Mucosa of gallbladder (tissue), 1 donor: ENCODE measurements at regions not wholly inside any gene's neighbourhood (a gene's known extent, or its start where the extent isn't known, plus 50 kb on each side); places are given as distances from the start of the nearest gene placed in this dataset.

ENCODE experiments used
- DNase-seq: peaks from one replicate; pipeline ENCODE4 v3.0.0-alpha.2; 2020; ENCODE audit warnings: low spot score
- donor health status: DM: no; HTN: no; CAD: no.

DNA sequence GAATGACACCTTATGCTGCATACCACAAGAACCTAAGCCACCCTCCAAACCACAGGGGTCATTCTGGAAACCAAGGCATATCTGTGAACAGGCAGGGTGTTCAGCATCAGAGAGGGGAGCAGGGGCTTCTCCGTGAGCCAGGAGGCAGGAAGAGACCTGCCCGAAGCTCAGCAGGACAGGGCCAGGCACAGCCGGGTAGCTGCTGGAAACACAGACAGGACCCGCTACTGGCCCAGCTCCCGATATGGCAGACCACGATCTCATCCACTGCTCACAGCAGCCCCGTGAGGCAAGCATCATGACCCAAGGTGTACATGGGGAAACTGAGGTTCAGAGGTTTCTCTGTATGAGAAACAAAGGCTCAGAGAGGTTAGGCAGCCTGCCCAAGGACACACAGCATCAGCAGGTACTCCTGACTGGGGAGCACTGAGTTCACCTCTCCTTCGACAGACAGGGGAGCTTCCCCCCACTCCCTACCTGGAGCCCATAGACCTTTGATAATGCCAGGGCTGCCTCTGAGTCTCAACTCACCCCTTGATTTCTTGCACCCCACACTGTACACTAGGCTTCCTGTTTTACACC is 317.7 kb downstream of the MATN1 start:
- no peak for DNase-seq

DNA sequence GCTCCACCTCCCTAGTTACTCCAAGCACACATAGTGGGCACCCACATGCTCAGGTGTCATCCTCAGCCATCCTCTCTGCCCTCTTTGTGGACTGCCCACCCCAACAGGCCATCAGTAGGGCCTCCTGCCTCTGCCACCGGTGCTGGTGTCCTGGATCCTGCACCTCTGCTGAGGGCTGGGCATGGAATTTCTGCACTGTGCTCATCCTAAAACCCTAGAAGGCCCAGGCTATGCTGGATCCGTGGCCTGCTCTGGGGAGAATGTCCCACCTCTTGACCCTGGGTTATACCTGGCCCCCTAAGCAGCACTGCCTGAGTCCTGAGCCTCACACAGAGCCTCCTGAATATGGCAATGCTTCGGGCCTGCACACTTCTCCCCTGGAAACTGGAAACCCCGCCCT is 318.3 kb downstream of the MATN1 start:
- no peak for DNase-seq

DNA sequence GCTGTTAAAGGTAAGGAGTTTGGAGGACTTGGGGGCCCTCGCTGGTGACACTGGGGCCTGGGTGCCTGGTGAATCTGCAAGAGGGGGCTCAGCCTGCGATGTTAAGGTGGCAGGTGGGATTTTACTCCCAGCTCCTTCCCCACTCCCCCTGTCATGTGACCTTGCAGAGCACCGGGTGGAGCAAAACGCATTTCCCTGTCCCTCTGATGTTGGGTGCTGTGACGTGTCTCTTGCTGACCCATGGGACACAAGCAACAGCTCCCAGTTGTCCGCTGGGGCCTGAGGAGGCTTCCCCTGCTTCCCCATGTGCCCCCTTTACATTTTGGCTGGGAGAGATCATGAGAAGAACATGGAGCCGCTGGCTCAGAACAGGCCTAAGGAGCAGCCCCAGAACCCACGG is 319.0 kb downstream of the MATN1 start:
- DNase-seq: no peak

DNA sequence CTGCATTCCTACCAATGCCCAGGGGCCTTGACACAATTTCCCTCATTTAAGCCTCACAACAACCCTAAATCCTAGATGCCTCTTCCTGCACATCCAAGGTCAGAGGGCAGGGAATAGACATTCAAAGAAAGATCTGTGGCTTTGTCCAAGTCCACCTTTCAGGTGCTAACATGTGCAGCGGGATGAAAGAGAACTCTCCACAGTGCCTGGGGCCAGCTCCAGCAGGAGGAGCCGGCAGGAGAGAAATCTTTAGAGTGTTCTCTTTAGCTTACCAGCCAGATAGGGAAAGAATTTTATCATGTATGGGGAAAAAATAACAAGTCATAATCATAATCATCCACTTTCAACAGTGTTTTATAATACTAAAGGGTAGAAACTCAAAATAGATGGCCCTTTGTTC is 319.7 kb downstream of the MATN1 start:
- DNase-seq: no peak

DNA sequence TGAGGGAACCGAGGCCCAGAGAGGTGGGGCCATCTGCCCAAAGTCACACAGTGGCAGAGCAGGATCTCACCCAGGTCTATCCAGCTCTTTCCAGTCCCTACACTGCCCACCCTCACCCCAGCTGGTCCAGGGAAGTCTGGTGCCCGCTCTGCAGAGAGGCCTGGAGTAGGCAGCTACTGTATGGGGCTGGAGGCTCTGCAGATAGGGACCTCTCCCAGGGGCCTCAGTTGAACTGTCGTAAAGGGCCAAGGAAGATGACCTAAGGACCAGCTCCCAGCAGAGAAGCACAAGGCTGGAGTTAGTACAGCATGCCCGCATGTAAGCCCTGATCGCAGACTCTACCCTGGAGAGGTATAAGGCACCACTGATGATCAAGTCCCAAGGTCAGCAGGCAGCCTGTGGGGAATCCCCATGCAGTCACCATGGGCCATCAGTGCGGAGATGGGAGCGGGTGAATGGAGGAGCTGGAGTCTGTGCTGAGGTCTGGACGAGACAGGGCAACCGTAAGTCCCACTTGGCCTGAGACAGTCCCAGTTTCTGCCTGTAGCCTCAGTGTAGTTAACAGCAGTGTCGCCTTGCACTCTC is 320.2 kb downstream of the MATN1 start:
- no peak for DNase-seq

DNA sequence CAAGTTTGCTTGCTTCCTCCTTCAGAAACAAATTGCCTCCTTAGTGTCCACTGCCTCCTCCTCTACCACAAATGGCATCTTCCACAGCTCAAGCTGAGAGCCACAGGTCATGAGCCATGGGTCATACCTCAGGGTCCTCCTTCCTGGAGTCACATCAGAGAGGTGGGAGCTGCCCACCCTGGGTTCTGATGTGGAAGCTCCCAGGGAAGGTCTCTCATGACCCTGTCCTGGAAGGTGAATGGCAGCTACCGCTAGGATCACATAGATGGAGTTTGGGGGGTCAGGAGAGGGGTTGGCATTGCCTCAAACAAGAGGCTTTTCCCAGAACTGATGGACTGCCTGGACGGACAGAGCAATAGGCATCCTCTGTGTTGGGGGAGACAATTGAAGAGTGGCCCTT is 321.4 kb downstream of the MATN1 start:
- DNase-seq: no peak

DNA sequence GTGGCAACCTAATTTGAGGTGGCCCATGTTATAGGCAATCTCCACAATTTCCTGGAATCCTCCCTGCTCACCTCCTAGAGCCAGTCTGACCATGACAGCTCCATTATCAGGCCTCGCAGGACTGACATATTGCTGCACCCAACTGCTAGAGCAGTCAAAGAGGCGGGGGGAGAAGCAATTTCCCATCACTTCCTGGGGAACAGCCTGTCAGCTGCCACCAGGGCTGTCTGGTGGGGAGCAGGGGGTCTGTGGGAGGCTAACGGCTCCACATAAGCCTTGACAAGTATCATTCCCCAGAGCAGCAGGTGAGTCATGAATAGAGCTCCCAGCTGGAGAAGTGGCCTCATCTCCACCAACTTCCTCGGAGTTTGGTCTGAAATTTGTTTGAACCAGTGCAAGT is 322.9 kb downstream of the MATN1 start:
- no peak for DNase-seq

DNA sequence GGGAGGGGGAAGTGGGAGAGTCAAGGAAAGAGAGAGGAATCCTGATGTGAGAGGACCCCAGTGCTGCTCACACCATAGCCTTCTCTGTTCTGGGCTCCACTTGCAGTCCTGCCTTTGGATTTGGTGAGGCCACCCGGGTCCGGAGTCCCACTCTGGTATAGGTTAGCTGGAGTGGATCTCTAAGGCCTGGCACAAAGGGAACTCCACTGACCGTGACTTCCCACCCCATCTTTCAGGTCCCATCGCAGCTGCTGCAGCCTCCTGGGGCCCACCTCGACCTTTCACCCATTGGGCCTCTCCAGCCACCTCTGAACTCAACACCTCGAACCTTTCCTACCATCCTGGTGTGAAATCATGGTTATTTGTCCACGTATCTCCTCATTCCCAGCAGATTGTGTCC is 324.4 kb downstream of the MATN1 start:
- no peak for DNase-seq

DNA sequence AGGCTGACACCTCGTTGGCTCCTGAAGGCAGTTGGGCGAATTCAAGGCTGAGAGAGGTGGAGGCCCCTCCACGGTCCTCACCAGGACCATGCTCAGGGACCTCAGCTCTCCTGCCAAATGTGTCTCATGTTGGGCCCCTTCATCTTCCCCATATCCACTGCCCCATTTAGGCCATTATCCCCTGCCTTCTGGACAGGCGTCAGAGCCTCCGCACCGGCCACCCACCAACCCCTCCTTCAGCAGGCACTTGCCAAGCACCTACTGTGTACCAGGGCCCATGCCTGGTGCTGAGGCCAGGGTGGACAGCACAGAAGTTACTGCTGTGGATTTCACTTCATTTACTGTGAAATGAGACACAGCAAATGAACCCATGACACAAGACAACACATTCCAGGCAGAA is 325.8 kb downstream of the MATN1 start:
- no peak for DNase-seq

DNA sequence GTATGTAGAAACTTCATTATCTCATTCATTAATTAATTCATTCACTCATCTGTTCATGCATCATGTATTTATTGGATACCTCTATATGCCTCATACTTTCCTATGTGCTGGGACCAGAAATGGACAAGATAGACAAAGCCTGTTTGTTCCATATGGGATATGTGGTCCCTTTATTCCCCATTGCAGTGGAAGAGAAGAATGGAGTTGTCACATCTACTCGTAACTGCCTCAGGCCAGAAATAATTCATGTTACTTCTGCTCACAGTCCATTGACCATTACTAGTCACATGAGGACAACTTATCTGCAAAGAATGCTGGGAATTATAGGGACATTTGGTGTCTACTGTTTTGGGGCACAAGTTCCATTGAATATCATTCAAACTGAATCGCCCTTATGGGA is 327.8 kb downstream of the MATN1 start:
- no peak for DNase-seq

DNA sequence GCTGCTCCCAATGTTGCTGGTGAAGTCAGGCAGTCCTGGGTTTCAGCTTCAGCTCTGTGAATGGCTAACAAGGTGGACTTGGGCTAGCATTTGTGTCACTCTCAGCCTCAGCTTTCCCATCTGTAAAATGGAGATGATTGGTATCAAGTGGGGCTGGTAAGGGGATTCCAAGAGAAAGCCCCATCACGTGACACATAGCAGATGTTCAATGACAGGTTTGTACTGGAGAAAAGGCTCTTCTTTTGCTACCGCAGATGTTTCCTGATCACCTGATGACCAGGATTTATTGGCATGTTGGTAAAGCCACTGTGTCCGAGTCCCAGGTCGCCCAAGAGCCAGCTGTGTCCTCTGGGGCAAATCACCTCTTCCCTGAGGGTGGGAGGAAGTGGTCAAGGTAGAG is 335.0 kb downstream of the MATN1 start:
- DNase-seq: no peak

DNA sequence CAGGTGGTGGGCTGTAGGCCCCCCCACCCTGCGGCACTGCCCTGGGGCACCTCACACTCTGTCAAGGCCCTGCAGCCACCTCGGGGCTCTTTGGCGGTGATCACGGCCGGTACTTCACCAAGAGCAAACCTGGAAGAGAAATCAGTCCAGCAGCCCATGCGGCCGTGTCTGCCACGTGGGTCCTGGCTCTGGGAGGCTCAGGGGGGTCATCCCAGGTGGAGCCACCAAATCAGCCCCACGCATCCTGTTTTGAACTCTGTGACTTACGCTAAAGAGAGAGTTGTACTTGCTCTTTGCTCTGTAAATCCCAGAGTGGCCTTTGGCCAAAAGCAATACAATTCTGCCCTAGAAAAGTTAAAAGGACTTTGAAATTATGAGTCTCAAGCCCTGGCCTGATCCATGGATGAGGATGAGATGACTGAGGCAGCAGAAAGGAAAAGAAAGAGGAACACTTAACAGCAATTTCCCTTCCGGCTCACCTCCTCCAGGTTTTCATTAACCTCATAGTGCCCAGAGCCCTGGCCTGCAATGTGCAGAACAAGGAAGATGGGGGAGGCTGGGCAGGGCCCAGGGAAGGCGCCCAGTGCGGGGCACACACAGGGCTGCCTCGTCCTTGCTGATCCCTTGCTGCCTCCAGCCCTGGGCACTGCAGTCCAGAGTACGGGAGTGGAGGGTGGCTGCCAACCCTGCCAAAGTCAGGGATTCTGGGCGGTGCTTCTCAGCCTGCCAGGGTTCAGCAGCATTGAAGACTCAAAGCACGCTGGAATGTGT is 337.0 kb downstream of the MATN1 start:
- no peak for DNase-seq

DNA sequence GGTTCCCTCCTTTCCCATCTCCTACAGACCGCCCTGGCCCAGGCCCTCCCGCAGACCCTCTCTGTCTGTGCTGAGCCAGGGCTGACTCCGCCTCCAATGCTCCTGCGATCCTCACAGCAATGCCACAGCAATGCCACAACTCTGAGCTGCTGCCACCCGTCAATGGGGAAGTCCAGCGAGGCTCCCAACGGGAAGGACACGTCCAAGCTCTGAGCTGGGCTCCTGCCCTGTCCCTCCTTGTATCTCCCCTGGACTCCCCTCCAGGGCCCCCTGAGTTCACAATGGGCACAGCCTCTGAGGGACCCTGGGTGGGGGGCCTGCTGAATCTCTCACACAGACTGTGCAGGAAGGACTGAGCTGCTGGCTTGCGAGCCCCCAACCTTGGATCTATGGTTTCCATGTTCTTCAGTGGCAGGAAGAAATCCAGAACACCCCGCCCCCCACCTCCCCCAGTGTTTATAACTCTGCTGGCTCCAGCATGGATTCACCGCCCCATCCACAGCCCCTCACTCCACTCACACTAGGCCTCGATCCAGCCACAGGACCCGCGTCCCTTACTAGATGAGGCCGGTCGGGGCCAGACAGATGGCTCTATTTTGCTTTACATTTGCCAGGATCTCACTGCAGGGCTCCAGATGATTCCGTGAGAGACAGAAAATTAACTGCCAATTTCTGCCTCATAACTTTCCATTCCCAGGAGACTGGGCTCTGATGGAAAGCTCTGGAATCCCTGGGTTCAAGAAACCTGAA is 338.0 kb downstream of the MATN1 start:
- DNase-seq: no peak

DNA sequence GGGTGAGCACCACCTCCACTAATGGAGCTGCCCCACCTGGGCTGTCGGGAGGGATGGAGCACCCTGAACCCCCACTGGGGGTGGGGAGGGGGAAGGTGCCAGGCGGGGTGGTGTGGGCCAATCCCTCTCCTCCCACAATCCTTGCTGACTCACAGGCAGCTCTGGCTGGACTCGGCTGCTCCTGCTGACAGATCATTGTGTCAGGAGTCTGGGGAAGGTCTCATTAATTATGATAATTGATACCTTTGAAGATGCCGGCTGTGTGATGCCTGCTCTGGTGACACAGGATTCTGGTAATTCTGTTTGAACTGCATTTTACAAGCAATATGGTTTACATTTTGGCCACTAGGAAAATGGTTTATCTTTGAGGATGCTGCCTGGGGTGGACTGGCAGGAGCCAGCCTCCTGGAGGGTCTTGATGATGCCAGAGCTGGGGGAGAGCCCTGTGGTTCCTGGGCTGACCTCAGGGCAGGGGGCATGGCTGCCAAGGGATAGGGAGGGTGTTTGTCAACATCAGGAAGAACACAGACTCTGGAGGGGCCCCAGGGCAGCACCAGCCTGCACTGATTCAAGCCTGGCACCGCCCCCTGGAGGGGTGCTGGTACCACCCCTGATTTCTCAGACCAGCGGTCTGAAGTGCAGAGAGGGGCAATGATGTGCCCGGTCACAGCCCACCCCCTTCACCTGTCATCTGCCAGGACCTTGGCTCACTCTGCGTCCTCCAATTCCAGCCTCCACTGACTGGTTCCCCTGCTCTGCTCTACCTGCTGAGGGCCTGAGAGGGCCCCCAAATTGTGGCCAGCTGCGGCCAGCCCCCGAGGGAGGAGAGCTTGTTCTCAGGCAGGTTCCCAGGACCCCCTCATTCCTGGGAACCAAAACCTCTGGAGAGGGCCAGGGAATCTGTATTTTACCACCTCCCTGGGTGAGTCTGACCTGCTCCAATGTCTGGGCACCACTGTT is 338.8 kb downstream of the MATN1 start:
- no peak for DNase-seq

DNA sequence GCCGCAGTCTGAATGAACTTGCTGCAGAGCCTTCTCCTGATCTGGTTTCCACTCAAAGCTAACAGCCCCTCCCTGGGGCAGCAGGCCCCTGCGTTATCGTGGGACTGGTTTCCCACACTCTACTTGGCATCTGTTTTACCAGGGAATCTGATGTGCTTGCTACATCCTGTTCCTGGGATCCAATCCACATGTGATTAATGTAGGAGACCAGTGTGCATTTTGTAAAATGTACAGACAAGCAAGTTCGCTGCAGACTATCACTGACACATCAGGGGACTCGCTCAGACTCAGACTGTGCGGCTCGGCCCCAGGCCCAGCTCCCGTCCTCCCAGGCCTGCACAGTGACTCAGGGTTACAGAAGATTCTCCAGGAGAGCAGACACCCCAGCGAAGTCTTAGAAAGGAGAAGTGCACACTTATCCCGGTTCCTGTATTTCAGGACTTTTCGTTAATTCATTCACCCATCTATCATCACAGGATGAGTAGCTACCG is 340.1 kb downstream of the MATN1 start:
- DNase-seq: no peak

DNA sequence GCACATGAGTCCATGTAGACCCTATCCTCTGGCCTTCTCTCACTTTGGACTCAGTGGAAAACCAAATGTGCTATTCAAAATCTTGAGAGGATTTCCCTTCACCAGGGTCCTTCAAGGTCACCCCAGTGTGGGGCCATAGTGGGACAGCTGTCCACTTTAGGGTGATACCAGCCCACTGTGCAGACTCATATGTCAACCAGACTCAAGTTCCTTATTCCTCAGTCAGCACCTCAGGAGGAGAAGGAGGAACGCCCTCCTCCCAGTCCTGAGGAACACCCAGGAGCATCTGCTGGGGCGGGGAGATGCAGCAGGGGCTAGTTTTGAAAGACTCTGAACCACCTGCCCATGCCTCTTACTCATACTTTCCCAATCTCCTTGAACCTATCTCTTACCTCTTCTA is 340.9 kb downstream of the MATN1 start:
- no peak for DNase-seq

DNA sequence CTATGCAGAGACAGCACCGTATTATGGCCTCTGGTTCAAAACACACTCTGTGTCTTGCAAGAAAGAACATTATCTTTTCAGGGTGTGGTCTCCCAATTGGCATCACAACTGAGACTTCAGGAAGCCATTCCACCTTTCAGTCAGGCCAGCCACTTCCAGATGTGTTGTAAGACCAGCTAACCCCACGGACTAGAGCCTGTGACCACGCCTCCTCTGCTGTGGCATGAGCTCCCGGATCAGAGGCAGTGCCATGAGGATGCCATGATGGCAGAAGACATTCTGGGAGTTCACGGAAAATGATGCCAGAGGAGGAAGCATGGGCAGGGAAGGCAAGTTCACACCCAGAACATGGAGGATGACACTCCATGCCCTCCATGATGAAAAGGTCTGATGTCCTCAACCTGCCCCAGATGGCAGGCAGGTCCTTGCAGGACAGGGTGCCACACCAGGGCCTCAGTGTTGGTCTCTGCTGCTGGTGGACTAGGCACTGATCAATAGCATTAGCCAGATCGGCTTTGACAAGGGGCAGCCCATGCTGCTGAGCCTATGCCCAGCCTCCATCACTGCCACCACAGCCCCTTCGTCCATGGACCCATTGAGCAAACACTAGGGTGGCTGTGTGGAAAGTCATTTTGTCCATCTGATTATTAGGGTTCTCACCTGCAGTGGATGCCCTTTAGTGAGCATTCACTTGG is 341.6 kb downstream of the MATN1 start:
- no peak for DNase-seq

DNA sequence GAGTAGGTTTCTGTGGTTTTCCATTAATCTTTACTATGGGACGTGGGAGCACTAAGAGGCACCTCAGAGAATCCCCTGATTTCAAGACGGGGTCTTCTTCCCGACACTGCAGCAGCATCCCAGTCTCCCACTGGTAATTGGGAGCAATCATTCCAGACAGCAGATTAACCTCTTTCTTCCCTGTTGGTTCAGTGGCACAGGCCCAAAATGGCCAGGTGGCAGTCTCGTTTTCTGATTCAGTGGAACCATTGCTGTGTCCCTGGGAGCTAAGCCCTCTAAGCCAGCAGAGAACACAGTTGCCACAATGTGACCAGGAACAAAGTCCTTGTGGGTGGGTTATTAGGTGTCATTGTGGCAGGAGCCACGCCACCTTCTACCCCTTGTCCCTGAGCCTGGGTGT is 342.1 kb downstream of the MATN1 start:
- DNase-seq: no peak

DNA sequence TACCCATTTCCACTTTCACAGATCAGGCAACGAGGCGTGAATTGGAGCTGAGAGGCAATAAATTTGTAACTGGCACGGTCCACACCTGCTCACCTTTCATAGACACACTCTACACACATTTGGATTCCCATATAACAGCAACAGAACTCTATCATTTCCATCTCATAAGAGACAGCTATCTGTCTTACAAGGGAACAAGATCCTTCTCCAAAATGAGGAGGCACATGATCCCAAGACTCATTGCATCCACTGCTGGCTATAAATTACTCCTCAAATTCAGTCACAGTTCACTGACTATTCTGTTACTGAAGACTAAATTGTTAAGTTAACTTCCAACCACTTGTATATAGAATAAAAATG is 342.8 kb downstream of the MATN1 start:
- no peak for DNase-seq

DNA sequence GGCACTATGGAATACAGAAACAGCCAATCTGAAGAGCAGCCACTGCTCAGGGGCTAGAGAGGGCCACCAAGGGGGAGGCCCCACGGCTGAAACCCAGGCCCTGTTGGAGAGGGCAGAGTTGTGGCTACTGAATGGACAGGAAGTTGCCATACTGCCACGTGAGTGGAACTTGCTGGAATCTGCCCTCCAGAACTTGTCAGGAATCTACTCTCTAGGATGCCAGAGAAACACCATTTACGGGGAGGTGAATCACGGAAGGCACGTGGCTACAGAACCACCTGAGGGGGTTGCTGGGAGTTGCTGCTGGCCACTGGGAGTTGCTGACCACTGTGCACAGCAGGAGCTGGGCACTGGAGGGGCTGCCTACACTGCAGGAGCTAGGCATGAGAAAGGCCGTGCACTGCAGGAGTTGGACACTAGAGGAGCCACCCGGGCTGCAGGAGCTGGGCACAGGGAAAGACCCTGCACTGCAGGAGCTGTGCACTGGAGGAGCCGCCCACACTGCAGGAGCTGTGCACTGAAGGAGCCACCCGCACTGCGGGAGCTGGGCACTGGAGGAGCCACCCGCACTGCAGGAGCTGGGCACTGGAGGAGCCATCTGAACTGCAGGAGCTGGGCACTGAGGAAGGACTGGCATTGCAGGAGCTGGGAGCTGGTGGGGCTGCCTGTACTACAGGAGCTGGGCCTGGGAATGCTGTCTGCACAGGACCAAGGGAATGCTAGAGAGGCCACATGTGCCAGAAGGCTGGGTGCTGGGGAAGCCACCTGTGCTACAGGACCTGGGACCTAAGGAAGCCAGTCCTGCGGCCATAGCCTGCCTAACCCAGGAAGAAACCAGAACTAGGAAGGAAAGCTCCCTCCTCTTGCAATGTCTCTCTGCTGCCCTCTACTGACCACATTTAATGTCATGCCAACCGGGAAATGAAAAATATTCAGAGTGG is 343.4 kb downstream of the MATN1 start:
- DNase-seq: peak; percentile 73
